A673 (cell line): ENCODE measurements at regions not wholly inside any gene's neighbourhood (a gene's known extent, or its start where the extent isn't known, plus 50 kb on each side); places are given as distances from the start of the nearest gene placed in this dataset.

ENCODE experiments used
- BruUV-seq: library from RNA; stranded (reverse); fragments of 400-500 nt; replicated peaks from 2 replicates; lab custom pipeline; 2021; lab: Mats Ljungman, UMichigan
- CTCF ChIA-PET: fragments of 300-600 bp; sonication (Branson Sonifier 250); formaldehyde crosslinking; loops from one replicate; lab custom pipeline; 2022; ENCODE audit warnings: antibody characterized with exemption; lab: Charles Lee
- POLR2A ChIA-PET: fragments of 300-600 bp; sonication (Branson Sonifier 250); formaldehyde crosslinking; loops from one replicate; lab custom pipeline; 2022; ENCODE audit warnings: antibody characterized with exemption; ENCODE audit not compliant: low non-redundant PET; lab: Charles Lee
- DNase-seq: peaks from one replicate; pipeline ENCODE4 v3.0.0-alpha.2; 2015; ENCODE audit warnings: low spot score
- H3K27ac ChIP-seq: fragments of 200-600 bp; sonication (generic); 2 replicates; pipeline ENCODE4 v1.5.1; 2016; ENCODE audit warnings: mixed run types, low read depth, mild to moderate bottlenecking, mixed read lengths, antibody characterized with exemption, low read length; ENCODE audit not compliant: poor library complexity, severe bottlenecking
- H3K27me3 ChIP-seq: fragments of 200-600 bp; sonication (generic); replicated peaks from 2 replicates; pipeline ENCODE4 v1.6.1; 2017; ENCODE audit warnings: mixed run types, low read depth, mild to moderate bottlenecking, mixed read lengths, antibody characterized with exemption, low read length; ENCODE audit not compliant: insufficient read depth, poor library complexity
- H3K36me3 ChIP-seq: fragments of 200-600 bp; sonication (generic); 2 replicates; pipeline ENCODE4 v1.6.1; 2016; ENCODE audit warnings: mixed run types, mild to moderate bottlenecking, mixed read lengths, antibody characterized with exemption, low read length; ENCODE audit not compliant: insufficient read depth, poor library complexity, severe bottlenecking
- H3K4me1 ChIP-seq: fragments of 200-600 bp; sonication (generic); 2 replicates; pipeline ENCODE4 v1.6.1; 2017; ENCODE audit warnings: mixed run types, mild to moderate bottlenecking, mixed read lengths, antibody characterized with exemption, low read length; ENCODE audit not compliant: insufficient read depth, poor library complexity, severe bottlenecking
- H3K4me3 ChIP-seq: fragments of 200-600 bp; sonication (generic); 2 replicates; pipeline ENCODE4 v1.5.1; 2016; ENCODE audit warnings: low read depth, mixed run types, mild to moderate bottlenecking, mixed read lengths, low read length; ENCODE audit not compliant: poor library complexity, severe bottlenecking
- H3K9me3 ChIP-seq: fragments of 200-600 bp; sonication (generic); 2 replicates; pipeline ENCODE4 v1.6.1; 2016; ENCODE audit warnings: mixed run types, low read depth, mild to moderate bottlenecking, mixed read lengths, antibody characterized with exemption, low read length; ENCODE audit not compliant: poor library complexity, severe bottlenecking
- CTCF ChIP-seq: fragments of 300-800, 200-600 bp; sonication (generic); conservative IDR thresholded peaks from 2 replicates; pipeline ENCODE4 v1.5.1; 2017; ENCODE audit warnings: low read depth, mild to moderate bottlenecking, antibody characterized with exemption, low read length, moderate library complexity, mixed read lengths
- EZH2 ChIP-seq: fragments of 200-600 bp; sonication (generic); IDR thresholded peaks from 2 replicates; pipeline ENCODE4 v1.6.1; 2017; ENCODE audit warnings: borderline replicate concordance, low read depth, mild to moderate bottlenecking, mixed read lengths, antibody characterized with exemption, low read length; ENCODE audit not compliant: poor library complexity, severe bottlenecking
- intact Hi-C: fragments of 100-400 bp; cut with micrococcal nuclease; formaldehyde crosslinking; loops from one replicate; pipeline ENCODE4 v1.10.0; 2022; ENCODE audit not compliant: unreplicated experiment

GRCh38 chr6:14858808-14859207 lies 387.1 kb upstream of the JARID2 start:
- no peak for DNase-seq
- no peaks in the 10 kb centered on the region for H3K36me3 ChIP-seq
- no TSS peak for BruUV-seq
- H3K4me1 ChIP-seq: peaks cover 12% of the 10 kb centered on the region
- ChIA-PET POLR2A (no interaction called here), CTCF (no interaction called here)
- H3K9me3 ChIP-seq: no peaks in the 10 kb centered on the region
- no peak overlapping the region for H3K27ac ChIP-seq
- no peak overlapping the region for H3K4me3 ChIP-seq
- TF ChIP-seq CTCF: no peak
- TF ChIP-seq EZH2: no peak
- H3K27me3 ChIP-seq: no peaks in the 10 kb centered on the region
- intact Hi-C loops: no loop called here

- BruUV-seq: no TSS peak
- Histone ChIP-seq H3K4me1 (peaks cover 12% of the 10 kb centered on the region), H3K9me3 (no peaks in the 10 kb centered on the region), H3K4me3 (no peak overlapping the region), H3K27ac (no peak overlapping the region), H3K36me3 (no peaks in the 10 kb centered on the region), H3K27me3 (no peaks in the 10 kb centered on the region)
- ChIA-PET POLR2A (no interaction called here), CTCF (no interaction called here)
- no peak for TF ChIP-seq CTCF
- intact Hi-C loops: no loop called here
- no peak for DNase-seq
These were observed 385.1 kb upstream of the JARID2 start for GRCh38 chr6:14860774-14861173.

- Histone ChIP-seq H3K27ac (no peak overlapping the region), H3K9me3 (no peaks in the 10 kb centered on the region), H3K4me1 (peaks cover 12% of the 10 kb centered on the region), H3K4me3 (no peak overlapping the region), H3K36me3 (no peaks in the 10 kb centered on the region), H3K27me3 (no peaks in the 10 kb centered on the region)
- POLR2A ChIA-PET: no interaction called here
- TF ChIP-seq CTCF (no peak), EZH2 (no peak)
- BruUV-seq: no TSS peak
- intact Hi-C loops: no loop called here
- CTCF ChIA-PET: no interaction called here
- DNase-seq: peak; percentile 30
These were observed 384.4 kb upstream of the JARID2 start for GRCh38 chr6:14861491-14861943.
